Cardiac fibroblast (primary cell): ENCODE measurements at regions not wholly inside any gene's neighbourhood (a gene's known extent, or its start where the extent isn't known, plus 50 kb on each side); places are given as distances from the start of the nearest gene placed in this dataset.

Experiments
- DNase-seq, 2 donors: peaks; one replicate each; pipeline versions ENCODE4 v3.0.0 to v3.0.0-alpha.2; 2010; ENCODE audit warnings: low read depth in 2 of 2
- H3K4me3 ChIP-seq, 2 donors: replicated peaks in 1 of 2; 1 replicate in 1 of 2; 2 replicates in 1 of 2; pipeline ENCODE4 v1.5.1; 2011; ENCODE audit warnings: low read depth in 2 of 2, low read length in 2 of 2, mild to moderate bottlenecking in 2 of 2, moderate library complexity in 1 of 2
- TF ChIP-seq, protein P1 (sequence below): IDR thresholded peaks from one replicate; pipeline ENCODE4 v1.5.1; 2011; ENCODE audit warnings: low read depth, mild to moderate bottlenecking, low read length, inconsistent platforms

DNA sequence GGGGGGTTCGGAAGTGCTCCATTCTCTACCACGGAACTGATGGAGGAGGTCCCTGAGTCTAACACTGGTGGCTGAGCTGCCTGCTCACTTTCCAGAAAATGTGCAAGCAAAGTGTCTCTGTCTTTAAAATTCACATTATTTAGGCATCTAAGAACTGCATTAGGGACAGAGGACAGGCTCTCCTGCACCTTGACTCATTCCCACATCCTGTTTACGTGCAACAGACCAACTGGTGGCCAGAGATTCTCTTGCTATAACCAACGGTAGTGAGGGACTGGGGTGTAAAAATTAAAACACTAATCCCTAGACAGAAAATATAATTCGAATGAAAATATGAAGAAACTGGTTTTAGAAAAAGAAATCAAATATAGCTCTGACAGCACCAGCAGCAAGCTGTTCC lies 320.9 kb downstream of the IRX2 start:
- TF ChIP-seq, protein P1, sequence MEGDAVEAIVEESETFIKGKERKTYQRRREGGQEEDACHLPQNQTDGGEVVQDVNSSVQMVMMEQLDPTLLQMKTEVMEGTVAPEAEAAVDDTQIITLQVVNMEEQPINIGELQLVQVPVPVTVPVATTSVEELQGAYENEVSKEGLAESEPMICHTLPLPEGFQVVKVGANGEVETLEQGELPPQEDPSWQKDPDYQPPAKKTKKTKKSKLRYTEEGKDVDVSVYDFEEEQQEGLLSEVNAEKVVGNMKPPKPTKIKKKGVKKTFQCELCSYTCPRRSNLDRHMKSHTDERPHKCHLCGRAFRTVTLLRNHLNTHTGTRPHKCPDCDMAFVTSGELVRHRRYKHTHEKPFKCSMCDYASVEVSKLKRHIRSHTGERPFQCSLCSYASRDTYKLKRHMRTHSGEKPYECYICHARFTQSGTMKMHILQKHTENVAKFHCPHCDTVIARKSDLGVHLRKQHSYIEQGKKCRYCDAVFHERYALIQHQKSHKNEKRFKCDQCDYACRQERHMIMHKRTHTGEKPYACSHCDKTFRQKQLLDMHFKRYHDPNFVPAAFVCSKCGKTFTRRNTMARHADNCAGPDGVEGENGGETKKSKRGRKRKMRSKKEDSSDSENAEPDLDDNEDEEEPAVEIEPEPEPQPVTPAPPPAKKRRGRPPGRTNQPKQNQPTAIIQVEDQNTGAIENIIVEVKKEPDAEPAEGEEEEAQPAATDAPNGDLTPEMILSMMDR: no peak
- H3K4me3 ChIP-seq: no peak overlapping the region
- DNase-seq: no peak

DNA sequence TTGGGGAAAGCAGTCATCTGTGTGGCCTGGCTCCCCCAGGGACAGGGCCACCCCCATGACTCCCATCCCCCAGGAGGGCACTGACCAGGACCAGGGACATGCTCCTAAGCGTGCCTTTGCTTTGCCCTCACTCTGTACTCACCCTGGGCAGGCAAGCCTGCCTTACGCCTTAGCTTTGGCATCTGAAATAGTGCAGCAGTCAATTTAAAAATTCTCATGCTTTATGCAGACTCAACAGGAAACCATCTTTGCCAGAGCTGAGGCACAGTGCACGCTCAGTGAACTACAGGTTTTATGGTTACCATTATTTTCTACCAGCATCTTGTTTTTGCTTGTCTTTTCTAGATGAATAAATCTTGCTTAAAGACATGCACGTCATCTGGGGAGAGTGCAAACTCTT lies 323.5 kb downstream of the IRX2 start:
- TF ChIP-seq, protein P1: no peak
- H3K4me3 ChIP-seq: no peak overlapping the region
- DNase-seq: no peak

DNA sequence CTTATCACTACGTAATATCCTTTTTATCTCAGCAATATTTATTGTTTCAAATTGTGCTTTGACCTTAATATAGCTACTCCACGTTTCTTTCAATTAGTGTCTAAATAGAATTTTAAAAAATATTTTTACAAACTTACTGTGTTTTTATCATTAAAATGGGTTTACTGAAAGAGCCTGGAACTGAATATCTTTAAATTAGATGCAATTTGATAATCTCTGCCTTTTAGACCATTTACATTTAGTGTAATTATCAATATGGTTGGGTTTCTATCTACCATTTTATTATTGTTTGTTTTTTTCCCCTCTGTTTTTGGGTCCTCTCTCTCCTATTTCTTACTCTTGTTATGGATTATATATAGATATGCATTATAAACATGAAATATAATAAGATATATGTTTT lies 327.8 kb downstream of the IRX2 start:
- no peak overlapping the region for H3K4me3 ChIP-seq
- TF ChIP-seq, protein P1: no peak
- no peak for DNase-seq

DNA sequence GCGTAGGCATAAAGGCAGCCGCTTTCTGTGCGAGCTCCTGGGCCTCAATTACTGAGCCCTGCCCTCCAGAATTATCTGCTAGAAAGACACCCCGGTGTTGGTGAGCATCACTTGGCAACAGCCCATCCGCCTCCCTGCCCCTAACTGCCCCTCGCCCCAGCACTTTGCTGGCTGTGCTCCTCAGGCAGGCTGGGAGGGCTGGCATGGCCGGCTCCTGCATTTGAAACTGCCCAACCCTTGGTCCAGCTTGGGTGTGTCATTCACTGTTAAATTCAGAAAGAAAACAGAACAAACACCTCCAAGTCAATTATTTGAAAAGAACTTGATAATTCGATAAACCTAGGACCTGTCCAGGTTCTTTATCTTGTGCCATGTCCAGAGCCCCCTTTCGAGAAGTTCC lies 334.2 kb downstream of the IRX2 start:
- DNase-seq: no peak
- TF ChIP-seq, protein P1: no peak
- no peak overlapping the region for H3K4me3 ChIP-seq

DNA sequence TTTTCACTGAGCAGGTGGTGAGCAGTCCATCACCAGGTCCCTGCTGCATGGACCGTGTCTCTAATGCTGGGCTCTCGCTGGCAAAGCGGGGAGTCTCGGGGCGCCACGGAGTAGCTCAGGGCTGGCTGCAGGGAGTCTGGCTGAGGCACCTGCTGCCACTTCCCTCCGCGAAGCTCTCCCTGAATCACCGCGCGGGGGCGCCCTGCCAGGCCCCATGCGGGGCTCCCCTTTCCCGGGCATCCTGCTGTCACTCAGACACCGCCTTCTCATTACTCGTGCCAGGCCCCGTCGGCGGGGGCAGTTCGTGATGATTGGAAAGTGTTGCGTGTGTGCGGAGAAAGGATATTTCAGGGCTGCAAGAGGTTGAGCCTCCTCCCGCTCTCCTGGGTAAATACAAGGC lies 335.8 kb downstream of the IRX2 start:
- TF ChIP-seq, protein P1: no peak
- DNase-seq: no peak
- H3K4me3 ChIP-seq: no peak overlapping the region

DNA sequence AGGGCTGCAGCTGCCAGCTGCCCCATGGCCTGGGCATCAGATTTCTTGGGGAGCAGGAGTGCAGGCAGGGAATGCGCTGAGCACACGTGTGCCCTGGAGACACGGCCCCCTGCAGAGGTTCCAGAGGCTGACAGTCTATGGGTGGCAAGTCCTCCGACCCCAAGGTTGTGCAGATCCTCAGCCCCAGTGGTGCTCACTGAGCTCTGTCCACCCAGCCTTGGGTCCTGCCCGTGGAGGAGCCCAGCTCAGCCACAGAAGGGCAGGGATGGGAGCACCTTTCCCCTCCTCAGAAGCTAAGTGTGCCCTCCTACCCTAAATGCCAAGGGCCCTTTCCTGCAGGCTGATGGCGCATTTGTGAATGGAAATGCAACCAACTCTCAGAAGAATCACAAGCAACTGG lies 341.0 kb downstream of the IRX2 start:
- H3K4me3 ChIP-seq: no peak overlapping the region
- no peak for DNase-seq
- TF ChIP-seq, protein P1: no peak

DNA sequence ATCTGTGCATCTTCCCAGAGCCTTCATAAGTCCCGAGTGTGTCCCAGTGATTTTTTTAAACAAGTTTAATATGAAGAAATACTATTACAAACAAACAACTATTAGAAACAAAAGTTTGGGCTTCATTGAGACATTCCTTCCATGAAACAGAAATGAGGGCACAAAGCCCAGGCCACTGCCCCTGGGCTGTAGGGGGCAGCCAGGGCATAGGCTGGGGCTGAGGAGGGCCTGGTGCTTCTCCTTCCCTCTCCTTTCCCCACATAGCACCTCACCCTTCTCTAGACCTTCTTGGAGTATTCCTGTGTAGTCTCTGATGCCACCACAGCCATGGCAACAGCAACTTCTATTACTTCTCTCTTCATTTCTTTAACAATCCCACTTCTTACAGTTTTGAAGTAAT lies 348.2 kb downstream of the IRX2 start:
- TF ChIP-seq, protein P1: no peak
- DNase-seq: no peak
- H3K4me3 ChIP-seq: no peak overlapping the region
